Neuron (in vitro differentiated cells): ENCODE measurements at regions not wholly inside any gene's neighbourhood (a gene's known extent, or its start where the extent isn't known, plus 50 kb on each side); places are given as distances from the start of the nearest gene placed in this dataset.
A peak's percentile ranks its signal among the peaks of the same experiment; 100 is the strongest.
"Not testable (repeated sequence)": the region's sequence is repeated elsewhere in the genome, so short reads cannot be mapped to it uniquely, and the experiment has no call there.

Source experiments
- H2AFZ ChIP-seq: one replicate; pipeline ENCODE4 v1.6.1; 2013; ENCODE audit warnings: low read depth, mild to moderate bottlenecking, inconsistent platforms, low read length, moderate library complexity
- H3K27me3 ChIP-seq: one replicate; pipeline ENCODE4 v1.6.1; 2013; ENCODE audit warnings: low read length; ENCODE audit not compliant: insufficient read depth
- H3K36me3 ChIP-seq: one replicate; pipeline ENCODE4 v1.6.1; 2013; ENCODE audit warnings: low read length; ENCODE audit not compliant: insufficient read depth
- H3K4me1 ChIP-seq: one replicate; pipeline ENCODE4 v1.6.1; 2013; ENCODE audit warnings: low read length; ENCODE audit not compliant: insufficient read depth
- H3K4me3 ChIP-seq: 2 replicates; pipeline ENCODE4 v1.5.1; 2013; ENCODE audit warnings: mild to moderate bottlenecking, low read length, moderate library complexity
- H3K9me3 ChIP-seq: one replicate; pipeline ENCODE4 v1.6.1; 2013; ENCODE audit warnings: low read length

DNA sequence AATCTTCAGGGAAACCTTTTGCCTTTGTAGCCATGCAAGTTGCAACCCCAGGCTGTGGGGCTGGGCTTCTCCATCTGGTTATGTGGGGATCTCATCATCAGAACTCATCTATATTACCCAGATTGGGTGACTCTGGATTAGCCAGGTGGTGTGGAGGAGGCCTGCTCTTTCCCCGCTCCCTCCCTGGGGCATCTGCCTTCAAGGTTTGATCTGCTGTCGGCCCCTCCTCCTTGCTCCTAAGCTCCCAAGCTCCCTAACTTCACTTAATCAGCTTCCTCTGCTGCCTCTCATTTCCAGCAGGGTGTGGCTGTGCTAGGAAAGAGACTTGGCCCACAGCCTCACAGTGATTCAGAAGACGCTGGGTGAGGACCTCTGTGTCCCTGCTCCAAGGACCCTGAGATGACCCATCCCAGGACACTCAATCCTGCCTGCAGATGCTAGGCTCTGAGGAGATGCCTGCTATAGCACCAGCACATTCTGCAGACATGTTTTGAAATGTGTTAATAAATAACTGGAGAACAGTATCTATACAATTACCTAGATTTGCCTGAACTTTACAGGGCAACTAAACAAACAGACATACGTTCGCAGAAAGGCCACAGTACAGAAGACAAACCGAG lies 392.1 kb upstream of the PODXL start:
- H3K4me3 ChIP-seq = no peak overlapping the region
- H2AFZ ChIP-seq = no peak overlapping the region
- no peaks in the 10 kb centered on the region for H3K36me3 ChIP-seq
- H3K27me3 ChIP-seq = peaks cover 24% of the 10 kb centered on the region
- no peaks in the 10 kb centered on the region for H3K9me3 ChIP-seq
- H3K4me1 ChIP-seq = no peaks in the 10 kb centered on the region

GRCh38 chr7:131947661-131948060 lies 391.2 kb upstream of the PODXL start:
- H3K27me3 ChIP-seq = peaks cover 24% of the 10 kb centered on the region
- no peak overlapping the region for H2AFZ ChIP-seq
- no peaks in the 10 kb centered on the region for H3K36me3 ChIP-seq
- H3K4me3 ChIP-seq = no peak overlapping the region
- H3K9me3 ChIP-seq = no peaks in the 10 kb centered on the region
- H3K4me1 ChIP-seq = no peaks in the 10 kb centered on the region

GRCh38 chr7:131945957-131946544 lies 389.6 kb upstream of the PODXL start:
- Histone ChIP-seq H2AFZ (no peak overlapping the region), H3K4me1 (no peaks in the 10 kb centered on the region), H3K4me3 (no peak overlapping the region)

GRCh38 chr7:131945313-131945911 lies 389.0 kb upstream of the PODXL start:
- peaks cover 24% of the 10 kb centered on the region for H3K27me3 ChIP-seq
- peak overlapping the region; percentile 6 for H3K4me3 ChIP-seq
- H3K4me1 ChIP-seq = no peaks in the 10 kb centered on the region
- no peak overlapping the region for H2AFZ ChIP-seq
- no peaks in the 10 kb centered on the region for H3K9me3 ChIP-seq
- H3K36me3 ChIP-seq = no peaks in the 10 kb centered on the region

More at GRCh38 chr7:131945957-131946544, 389.6 kb upstream of the PODXL start:
- Histone ChIP-seq H3K36me3 (no peaks in the 10 kb centered on the region), H3K9me3 (no peaks in the 10 kb centered on the region), H3K27me3 (peaks cover 24% of the 10 kb centered on the region)

DNA sequence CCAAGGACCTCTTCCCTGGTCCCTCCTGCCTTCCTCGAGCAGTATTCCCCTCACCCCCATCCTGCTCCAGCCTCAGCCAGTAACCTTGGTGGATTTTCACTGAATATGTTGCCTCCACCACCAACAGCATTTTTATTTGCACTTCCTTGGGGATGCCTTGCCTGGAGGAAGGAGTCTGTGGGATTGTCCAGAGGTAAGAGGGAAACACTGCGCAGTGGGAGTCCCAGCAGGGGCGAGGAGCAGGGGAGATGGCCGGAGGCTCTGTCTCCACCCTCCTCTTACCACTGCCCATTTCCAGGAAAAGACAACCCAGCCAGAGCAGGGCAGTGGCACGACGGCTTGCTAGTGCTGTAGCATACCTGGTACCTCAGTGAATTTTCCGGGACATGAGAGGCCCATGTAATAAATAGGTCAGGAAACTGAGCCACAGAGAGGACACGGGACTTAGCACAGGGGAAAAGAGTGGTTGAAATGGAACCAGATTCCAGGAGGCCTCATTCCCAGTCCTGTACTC lies 388.2 kb upstream of the PODXL start:
- Histone ChIP-seq H2AFZ (no peak overlapping the region), H3K27me3 (peaks cover 24% of the 10 kb centered on the region), H3K4me3 (no peak overlapping the region), H3K9me3 (no peaks in the 10 kb centered on the region), H3K4me1 (no peaks in the 10 kb centered on the region), H3K36me3 (no peaks in the 10 kb centered on the region)

- Histone ChIP-seq H3K4me3 (no peak overlapping the region), H3K4me1 (no peaks in the 10 kb centered on the region), H3K9me3 (no peaks in the 10 kb centered on the region), H3K27me3 (peaks cover 24% of the 10 kb centered on the region), H2AFZ (no peak overlapping the region), H3K36me3 (no peaks in the 10 kb centered on the region)
These were observed 387.2 kb upstream of the PODXL start for GRCh38 chr7:131943646-131944045.

DNA sequence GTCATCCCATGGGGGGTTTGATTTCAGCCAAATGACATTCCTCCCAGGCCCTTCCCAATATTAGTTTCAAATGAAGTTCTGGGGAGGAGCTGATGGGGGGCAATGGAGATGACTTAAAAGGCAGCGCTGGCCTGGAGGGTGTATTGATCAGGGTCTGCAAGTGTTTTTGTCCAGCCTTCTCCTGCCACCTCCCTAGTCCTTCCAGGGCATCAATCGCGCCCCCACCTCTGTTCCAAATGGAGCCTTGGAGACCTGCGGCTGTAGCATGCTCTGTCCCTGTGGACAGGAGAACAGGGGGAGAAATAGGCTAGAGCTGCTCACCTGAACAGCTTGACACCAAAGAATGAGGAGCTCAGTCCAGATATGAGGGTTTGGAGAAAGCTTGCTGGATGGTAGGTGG lies 386.8 kb upstream of the PODXL start:
- Histone ChIP-seq H3K4me1 (no peaks in the 10 kb centered on the region), H3K4me3 (no peak overlapping the region), H3K9me3 (no peaks in the 10 kb centered on the region), H3K36me3 (no peaks in the 10 kb centered on the region), H3K27me3 (peaks cover 24% of the 10 kb centered on the region), H2AFZ (no peak overlapping the region)

GRCh38 chr7:131942287-131943150 lies 386.1 kb upstream of the PODXL start:
- Histone ChIP-seq H3K4me3 (no peak overlapping the region), H3K27me3 (peaks cover 24% of the 10 kb centered on the region), H3K36me3 (no peaks in the 10 kb centered on the region), H3K4me1 (no peaks in the 10 kb centered on the region), H2AFZ (no peak overlapping the region), H3K9me3 (no peaks in the 10 kb centered on the region)

GRCh38 chr7:131941291-131941690 lies 384.9 kb upstream of the PODXL start:
- H2AFZ ChIP-seq = no peak overlapping the region
- no peaks in the 10 kb centered on the region for H3K36me3 ChIP-seq
- no peak overlapping the region for H3K4me3 ChIP-seq
- no peaks in the 10 kb centered on the region for H3K4me1 ChIP-seq
- H3K27me3 ChIP-seq = peaks cover 22% of the 10 kb centered on the region
- H3K9me3 ChIP-seq = no peaks in the 10 kb centered on the region

DNA sequence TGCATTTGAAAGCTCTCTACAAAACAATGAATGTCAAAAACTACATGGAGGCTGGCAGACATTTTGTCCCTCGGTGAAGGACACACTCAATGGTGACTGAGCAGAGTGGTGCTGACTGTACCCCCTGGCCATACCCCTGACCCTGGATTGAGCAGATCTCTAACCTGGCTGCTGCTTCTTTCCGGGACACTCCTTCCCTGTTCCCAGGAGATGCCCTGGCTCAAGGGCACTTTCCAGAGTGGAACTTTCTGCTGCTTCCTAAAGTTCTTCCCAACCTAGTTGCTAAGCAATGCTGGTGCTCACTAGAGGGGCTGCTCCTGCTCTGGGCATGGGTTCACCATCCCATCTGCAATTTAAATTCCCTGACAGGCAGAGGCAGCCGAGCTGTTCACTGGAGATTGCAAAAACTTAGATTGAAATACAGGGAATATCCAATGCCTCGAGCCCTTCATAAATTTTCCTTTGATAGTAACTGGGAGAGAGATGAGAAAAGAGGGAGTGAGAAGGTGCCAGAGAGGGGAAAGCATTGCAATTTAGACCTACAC lies 384.3 kb upstream of the PODXL start:
- no peaks in the 10 kb centered on the region for H3K9me3 ChIP-seq
- H3K36me3 ChIP-seq = no peaks in the 10 kb centered on the region
- no peaks in the 10 kb centered on the region for H3K4me1 ChIP-seq
- no peak overlapping the region for H3K4me3 ChIP-seq
- H3K27me3 ChIP-seq = peaks cover 18% of the 10 kb centered on the region
- H2AFZ ChIP-seq = no peak overlapping the region

- not testable (repeated sequence) for H3K4me3 ChIP-seq, H2AFZ ChIP-seq, H3K4me1 ChIP-seq, H3K27me3 ChIP-seq, H3K9me3 ChIP-seq, H3K36me3 ChIP-seq
These were observed 382.4 kb upstream of the PODXL start for GRCh38 chr7:131938788-131939187.

DNA sequence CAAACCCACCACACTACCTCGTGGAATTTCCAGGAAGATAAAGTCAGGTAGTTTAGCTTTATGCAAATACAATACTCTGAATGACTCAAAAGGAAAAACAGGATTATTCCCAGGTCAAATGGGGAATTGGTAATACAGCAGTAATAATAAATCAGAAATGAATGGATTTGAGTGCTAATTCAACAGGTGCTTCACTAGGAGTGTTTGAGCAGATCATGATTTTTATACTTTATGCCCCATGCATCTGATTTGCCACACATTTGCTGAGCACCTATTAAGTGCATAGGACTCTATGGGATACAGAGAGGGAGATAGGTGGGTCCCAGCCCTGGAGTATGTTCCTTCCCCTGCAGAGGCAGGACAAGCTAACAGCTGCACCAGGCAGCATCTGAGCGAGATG lies 381.4 kb upstream of the PODXL start:
- Histone ChIP-seq H2AFZ (no peak overlapping the region), H3K27me3 (no peaks in the 10 kb centered on the region), H3K4me1 (no peaks in the 10 kb centered on the region), H3K9me3 (no peaks in the 10 kb centered on the region), H3K36me3 (no peaks in the 10 kb centered on the region), H3K4me3 (no peak overlapping the region)

DNA sequence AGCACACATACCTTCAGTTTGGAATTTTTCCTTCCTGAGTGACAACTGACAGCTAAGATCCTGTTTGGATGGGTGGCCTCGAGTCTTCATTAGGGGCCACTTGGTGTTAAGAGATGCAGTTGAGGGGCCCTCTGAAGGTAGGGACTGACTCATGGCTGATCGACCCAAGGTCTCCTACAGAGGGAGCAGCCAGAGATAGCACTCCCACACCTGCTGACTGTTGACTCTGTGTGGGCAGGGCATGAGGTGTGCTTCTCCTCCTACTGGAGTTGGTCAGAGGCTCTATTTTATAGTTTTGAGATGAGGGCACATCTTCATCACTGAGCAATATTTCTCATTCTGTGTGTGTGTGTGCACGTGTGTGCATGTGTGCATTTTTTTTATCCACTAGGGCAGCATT lies 378.8 kb upstream of the PODXL start:
- no peaks in the 10 kb centered on the region for H3K4me1 ChIP-seq
- H3K9me3 ChIP-seq = no peaks in the 10 kb centered on the region
- no peak overlapping the region for H3K4me3 ChIP-seq
- H3K36me3 ChIP-seq = no peaks in the 10 kb centered on the region
- no peak overlapping the region for H2AFZ ChIP-seq
- H3K27me3 ChIP-seq = no peaks in the 10 kb centered on the region
